ENCODE measurements at regions not wholly inside any gene's neighbourhood (a gene's known extent, or its start where the extent isn't known, plus 50 kb on each side); places are given as distances from the start of the nearest gene placed in this dataset.

DNA sequence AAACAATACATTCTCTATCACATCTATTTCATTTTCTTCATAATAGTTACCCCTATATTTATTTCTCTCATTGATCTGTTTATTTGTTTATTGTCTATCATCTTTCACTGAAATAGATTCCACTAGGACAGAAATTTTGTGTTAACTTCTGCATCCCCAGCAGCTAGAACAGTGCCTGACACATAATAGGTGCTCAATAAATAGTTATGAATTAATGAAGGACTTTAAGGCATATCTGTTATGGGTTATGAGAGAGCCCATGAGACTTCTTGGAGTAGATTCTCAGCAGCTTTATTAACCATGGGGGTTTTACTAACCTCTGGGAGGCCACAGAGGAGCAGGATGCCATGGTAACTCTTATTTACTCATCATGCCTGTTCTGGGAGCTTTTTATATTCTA is 144.6 kb downstream of the CDC42EP3 start:
- TF ChIP-seq, protein P1, sequence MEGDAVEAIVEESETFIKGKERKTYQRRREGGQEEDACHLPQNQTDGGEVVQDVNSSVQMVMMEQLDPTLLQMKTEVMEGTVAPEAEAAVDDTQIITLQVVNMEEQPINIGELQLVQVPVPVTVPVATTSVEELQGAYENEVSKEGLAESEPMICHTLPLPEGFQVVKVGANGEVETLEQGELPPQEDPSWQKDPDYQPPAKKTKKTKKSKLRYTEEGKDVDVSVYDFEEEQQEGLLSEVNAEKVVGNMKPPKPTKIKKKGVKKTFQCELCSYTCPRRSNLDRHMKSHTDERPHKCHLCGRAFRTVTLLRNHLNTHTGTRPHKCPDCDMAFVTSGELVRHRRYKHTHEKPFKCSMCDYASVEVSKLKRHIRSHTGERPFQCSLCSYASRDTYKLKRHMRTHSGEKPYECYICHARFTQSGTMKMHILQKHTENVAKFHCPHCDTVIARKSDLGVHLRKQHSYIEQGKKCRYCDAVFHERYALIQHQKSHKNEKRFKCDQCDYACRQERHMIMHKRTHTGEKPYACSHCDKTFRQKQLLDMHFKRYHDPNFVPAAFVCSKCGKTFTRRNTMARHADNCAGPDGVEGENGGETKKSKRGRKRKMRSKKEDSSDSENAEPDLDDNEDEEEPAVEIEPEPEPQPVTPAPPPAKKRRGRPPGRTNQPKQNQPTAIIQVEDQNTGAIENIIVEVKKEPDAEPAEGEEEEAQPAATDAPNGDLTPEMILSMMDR (conservative IDR thresholded peaks at IDR 0.05) = no peak
- TF ChIP-seq EZH2 (IDR thresholded peaks at IDR 0.05; ENCODE audit: low read depth) = no peak
